Naive B cell (primary cell): ENCODE measurements at regions not wholly inside any gene's neighbourhood (a gene's known extent, or its start where the extent isn't known, plus 50 kb on each side); places are given as distances from the start of the nearest gene placed in this dataset.

ENCODE experiments used
- ATAC-seq, 2 donors: fragments of 150-1000 bp; cut with Tn5 transposase; 2 replicates each; pipeline ENCODE4 v1.10.0; 2021; ENCODE audit warnings: low read depth in 2 of 2, mild to moderate bottlenecking in 2 of 2, moderate library complexity in 2 of 2
- DNase-seq: peaks from one replicate; pipeline ENCODE4 v3.0.0; 2022
- H3K27ac Mint-ChIP-seq, 6 donors: one replicate each; pipeline ENCODE4 v1.8.0; 2020 to 2022; ENCODE audit warnings: mild to moderate bottlenecking in 6 of 6, mixed read lengths in 6 of 6, moderate library complexity in 5 of 6, inconsistent platforms in 2 of 6
- H3K27me3 Mint-ChIP-seq, 3 donors: one replicate each; pipeline ENCODE4 v1.8.0; 2021 to 2022; ENCODE audit warnings: mixed read lengths in 3 of 3, mild to moderate bottlenecking in 1 of 3
- H3K36me3 Mint-ChIP-seq, 2 donors: one replicate each; pipeline ENCODE4 v1.8.0; 2020 to 2022; ENCODE audit warnings: mixed read lengths in 2 of 2, inconsistent platforms in 1 of 2, mild to moderate bottlenecking in 1 of 2
- H3K4me1 Mint-ChIP-seq, 3 donors: one replicate each; pipeline ENCODE4 v1.8.0; 2020 to 2022; ENCODE audit warnings: mixed read lengths in 3 of 3, inconsistent platforms in 1 of 3, mild to moderate bottlenecking in 1 of 3, moderate library complexity in 1 of 3
- H3K4me3 Mint-ChIP-seq, 8 donors: one replicate each; pipeline ENCODE4 v1.8.0; 2020 to 2022; ENCODE audit warnings: mild to moderate bottlenecking in 8 of 8, mixed read lengths in 8 of 8, moderate library complexity in 8 of 8, inconsistent platforms in 2 of 8
- H3K9me3 Mint-ChIP-seq, 7 donors: one replicate each; pipeline ENCODE4 v1.8.0; 2020 to 2022; ENCODE audit warnings: mixed read lengths in 7 of 7, mild to moderate bottlenecking in 5 of 7, inconsistent platforms in 2 of 7, moderate library complexity in 1 of 7

DNA sequence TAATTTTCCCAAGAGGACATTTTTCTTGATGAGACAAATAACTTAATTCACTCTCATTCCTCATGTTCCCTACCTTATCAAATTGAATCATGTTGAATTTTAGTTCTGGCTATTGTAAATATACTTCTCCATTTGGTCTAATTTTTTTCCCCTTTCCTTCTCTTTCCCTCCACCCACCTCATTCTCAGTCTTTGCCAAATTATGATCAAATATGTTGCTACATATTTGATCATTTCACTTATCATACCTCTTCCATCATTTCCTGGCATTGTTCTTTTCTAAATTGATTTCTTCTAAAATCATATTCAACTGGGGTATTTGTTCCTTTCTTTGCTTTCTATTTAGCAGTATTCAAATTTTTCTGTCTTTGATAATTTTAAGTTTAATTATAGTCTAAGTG is 52.3 kb downstream of the HDGFL1 start:
- Mint-ChIP-seq H3K27me3 (no peaks in the 10 kb centered on the region), H3K4me3 (no peak overlapping the region)

GRCh38 chr6:22622351-22622750 is 53.0 kb downstream of the HDGFL1 start:
- Mint-ChIP-seq H3K27ac (no peak overlapping the region), H3K9me3 (peaks cover 9 to 36% (median 11%) of the 10 kb centered on the region in 7 donors), H3K27me3 (no peaks in the 10 kb centered on the region), H3K4me1 (no peaks in the 10 kb centered on the region), H3K36me3 (peaks cover 0 to 8% of the 10 kb centered on the region in 2 donors), H3K4me3 (no peak overlapping the region)
- DNase-seq (no peak), ATAC-seq (no peak)

More for the DNA sequence above, 52.3 kb downstream of the HDGFL1 start:
- Mint-ChIP-seq H3K36me3 (peaks cover 0 to 6% of the 10 kb centered on the region in 2 donors), H3K27ac (no peak overlapping the region), H3K4me1 (no peaks in the 10 kb centered on the region), H3K9me3 (peaks cover 6 to 30% (median 8%) of the 10 kb centered on the region in 7 donors)
- ATAC-seq (no peak), DNase-seq (no peak)

DNA sequence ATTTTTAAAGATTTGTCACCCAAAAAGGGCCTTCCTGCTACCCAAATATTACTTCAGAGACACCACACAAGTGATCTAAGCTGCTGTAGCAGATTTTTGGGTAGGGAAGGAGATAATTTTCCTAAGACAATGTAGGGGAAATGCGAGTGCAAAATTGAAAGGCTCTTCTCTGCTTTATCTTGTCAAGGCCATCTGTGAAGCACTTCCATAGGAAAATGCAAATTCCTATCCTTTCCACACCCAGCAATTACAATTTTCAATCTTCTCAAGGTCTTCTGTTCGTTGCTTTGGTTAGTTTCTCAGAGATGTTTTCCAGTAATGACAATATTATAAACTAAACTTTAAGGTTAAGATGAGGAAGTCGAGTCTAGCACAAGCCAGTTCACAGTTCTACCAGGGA is 53.4 kb downstream of the HDGFL1 start:
- H3K27ac Mint-ChIP-seq: no peak overlapping the region
- peaks cover 0 to 8% of the 10 kb centered on the region in 2 donors for H3K36me3 Mint-ChIP-seq
- H3K4me3 Mint-ChIP-seq: no peak overlapping the region
- H3K4me1 Mint-ChIP-seq: no peaks in the 10 kb centered on the region
- no peaks in the 10 kb centered on the region for H3K27me3 Mint-ChIP-seq
- ATAC-seq (no peak), DNase-seq (no peak)
- H3K9me3 Mint-ChIP-seq: peaks cover 9 to 37% (median 13%) of the 10 kb centered on the region in 7 donors

GRCh38 chr6:22627644-22628043 is 58.3 kb downstream of the HDGFL1 start:
- DNase-seq: no peak
- no peak overlapping the region for H3K4me3 Mint-ChIP-seq

DNA sequence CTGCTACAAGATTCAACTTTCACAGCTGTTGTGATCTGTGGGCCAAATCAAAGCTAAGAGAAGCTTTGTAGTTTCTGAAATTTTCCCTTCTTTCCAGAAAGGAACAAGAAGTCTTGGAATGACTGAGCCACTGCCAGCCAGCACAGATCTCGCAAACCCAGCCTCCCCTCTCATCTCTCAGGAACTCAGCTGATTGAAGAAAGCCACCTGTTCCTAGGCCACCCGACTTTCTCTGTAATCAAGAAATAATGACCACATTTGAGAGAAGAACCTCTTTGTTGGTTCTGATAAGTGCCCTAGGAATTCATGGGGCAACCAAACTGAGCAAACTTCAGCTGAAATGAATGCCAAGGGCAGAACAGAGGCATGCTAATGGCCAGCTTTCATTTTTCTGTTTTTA is 61.7 kb downstream of the HDGFL1 start:
- Mint-ChIP-seq H3K9me3 (peaks cover 5 to 24% (median 8%) of the 10 kb centered on the region in 7 donors), H3K27me3 (no peaks in the 10 kb centered on the region), H3K4me3 (no peak overlapping the region), H3K4me1 (no peaks in the 10 kb centered on the region), H3K36me3 (peaks cover 0 to 8% of the 10 kb centered on the region in 2 donors), H3K27ac (no peak overlapping the region)
- ATAC-seq: no peak
- no peak for DNase-seq

More at GRCh38 chr6:22627644-22628043, 58.3 kb downstream of the HDGFL1 start:
- H3K27me3 Mint-ChIP-seq: no peaks in the 10 kb centered on the region
- H3K36me3 Mint-ChIP-seq: peaks cover 0 to 8% of the 10 kb centered on the region in 2 donors
- H3K9me3 Mint-ChIP-seq: peaks cover 5 to 27% (median 8%) of the 10 kb centered on the region in 7 donors
- no peak overlapping the region for H3K27ac Mint-ChIP-seq
- no peaks in the 10 kb centered on the region for H3K4me1 Mint-ChIP-seq
- no peak for ATAC-seq

DNA sequence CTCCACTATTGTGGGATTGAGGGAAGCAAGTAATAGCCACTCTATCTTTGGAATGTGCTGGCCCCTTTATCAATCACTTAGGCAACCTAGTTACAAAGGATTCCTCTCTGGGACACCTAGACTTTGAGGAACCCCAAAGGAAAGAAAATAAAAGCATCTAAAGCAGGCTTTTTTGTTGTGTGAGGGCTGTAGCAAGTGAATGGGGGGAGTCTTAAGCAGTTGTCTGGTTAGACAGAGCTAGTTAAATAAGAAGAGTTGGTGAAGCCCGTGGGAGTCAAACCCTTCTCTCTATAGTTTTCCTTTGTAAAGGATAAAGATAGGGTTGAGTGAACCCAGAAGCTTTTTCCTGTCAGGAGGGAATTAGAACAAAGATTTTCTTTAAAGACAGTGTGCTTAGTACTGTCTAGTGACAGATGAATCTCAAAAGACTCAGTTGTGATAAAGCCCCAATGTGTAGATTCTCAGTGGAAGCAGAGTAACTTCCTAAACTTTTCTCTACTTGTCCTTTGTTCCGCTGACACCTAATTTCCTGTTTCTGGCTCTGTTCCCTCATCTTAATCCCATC is 63.3 kb downstream of the HDGFL1 start:
- Mint-ChIP-seq H3K4me3 (no peak overlapping the region), H3K27ac (no peak overlapping the region), H3K36me3 (no peaks in the 10 kb centered on the region), H3K9me3 (peaks cover 0 to 8% (median 1%) of the 10 kb centered on the region in 7 donors), H3K27me3 (no peaks in the 10 kb centered on the region), H3K4me1 (no peaks in the 10 kb centered on the region)
- ATAC-seq: no peak
- no peak for DNase-seq

DNA sequence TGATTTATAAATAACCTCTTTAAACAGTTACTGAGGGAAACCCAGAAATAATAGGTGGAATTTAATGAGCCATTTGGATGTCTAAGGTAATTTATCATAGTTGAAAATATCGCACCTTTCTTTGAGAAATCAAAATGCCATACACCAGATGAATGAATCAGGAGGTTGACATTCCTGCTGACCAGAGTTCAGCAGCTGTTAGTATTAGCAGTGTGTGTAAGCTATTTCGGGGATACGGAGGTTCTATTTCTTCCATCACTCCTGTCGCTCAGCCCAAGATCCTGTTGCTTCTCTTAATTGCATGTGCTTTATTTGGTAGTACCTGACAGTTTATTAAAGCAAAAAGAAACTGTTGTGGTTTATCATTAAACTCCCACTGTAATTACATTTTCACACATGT is 67.1 kb downstream of the HDGFL1 start:
- no peak for ATAC-seq
- DNase-seq: no peak
- Mint-ChIP-seq H3K4me3 (no peak overlapping the region), H3K36me3 (no peaks in the 10 kb centered on the region), H3K27me3 (no peaks in the 10 kb centered on the region), H3K27ac (no peak overlapping the region), H3K4me1 (no peaks in the 10 kb centered on the region), H3K9me3 (peaks cover 0 to 1% (median 0%) of the 10 kb centered on the region in 7 donors)

DNA sequence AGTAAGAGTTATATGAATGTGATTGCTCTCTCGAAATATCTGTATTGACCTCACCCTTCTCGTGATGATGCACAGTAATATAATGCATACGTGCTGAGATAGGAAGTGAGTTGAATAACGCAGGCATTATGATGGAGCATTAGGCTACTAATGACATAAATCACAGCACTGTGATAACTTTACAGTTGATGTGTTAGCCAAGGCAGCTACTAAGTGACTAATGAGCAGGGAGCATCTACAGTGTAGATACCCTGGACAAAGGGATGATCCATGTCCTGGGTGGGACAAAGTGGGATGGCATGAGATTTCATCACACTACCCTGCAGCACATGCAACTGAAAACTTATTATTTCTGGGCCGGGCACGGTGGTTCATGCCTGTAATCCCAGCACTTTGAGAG is 68.4 kb downstream of the HDGFL1 start:
- Mint-ChIP-seq H3K27me3 (no peaks in the 10 kb centered on the region), H3K27ac (peak overlapping the region in 1 of 6 donors; percentile 55), H3K4me1 (no peaks in the 10 kb centered on the region), H3K36me3 (no peaks in the 10 kb centered on the region), H3K4me3 (no peak overlapping the region), H3K9me3 (peaks cover 0 to 1% (median 0%) of the 10 kb centered on the region in 7 donors)
- no peak for ATAC-seq
- DNase-seq: no peak

DNA sequence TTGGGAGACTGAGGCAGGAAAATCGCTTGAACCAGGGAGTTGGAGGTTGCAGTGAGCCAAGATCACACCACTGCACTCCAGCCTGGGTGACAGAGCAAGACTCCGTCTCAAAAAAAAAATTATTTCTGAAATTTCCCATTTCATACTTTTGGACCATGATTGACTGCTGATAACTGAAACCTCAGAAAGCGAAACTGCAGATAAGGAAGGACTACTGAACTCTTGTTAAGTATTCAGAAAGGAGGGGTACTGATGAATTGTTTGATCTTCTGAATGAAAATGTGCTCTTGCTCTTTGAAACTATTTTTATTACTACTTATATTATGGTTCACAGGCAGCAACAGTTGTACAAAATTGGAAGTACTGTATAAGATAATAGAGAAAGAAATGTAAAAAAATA is 69.0 kb downstream of the HDGFL1 start:
- no peaks in the 10 kb centered on the region for H3K4me1 Mint-ChIP-seq
- DNase-seq (no peak), ATAC-seq (no peak)
- no peak overlapping the region for H3K4me3 Mint-ChIP-seq
- peaks cover 0 to 1% (median 0%) of the 10 kb centered on the region in 7 donors for H3K9me3 Mint-ChIP-seq
- H3K36me3 Mint-ChIP-seq: no peaks in the 10 kb centered on the region
- H3K27me3 Mint-ChIP-seq: no peaks in the 10 kb centered on the region
- H3K27ac Mint-ChIP-seq: no peak overlapping the region

GRCh38 chr6:22642254-22642653 is 72.9 kb downstream of the HDGFL1 start:
- ATAC-seq: no peak
- H3K27ac Mint-ChIP-seq: no peak overlapping the region

DNA sequence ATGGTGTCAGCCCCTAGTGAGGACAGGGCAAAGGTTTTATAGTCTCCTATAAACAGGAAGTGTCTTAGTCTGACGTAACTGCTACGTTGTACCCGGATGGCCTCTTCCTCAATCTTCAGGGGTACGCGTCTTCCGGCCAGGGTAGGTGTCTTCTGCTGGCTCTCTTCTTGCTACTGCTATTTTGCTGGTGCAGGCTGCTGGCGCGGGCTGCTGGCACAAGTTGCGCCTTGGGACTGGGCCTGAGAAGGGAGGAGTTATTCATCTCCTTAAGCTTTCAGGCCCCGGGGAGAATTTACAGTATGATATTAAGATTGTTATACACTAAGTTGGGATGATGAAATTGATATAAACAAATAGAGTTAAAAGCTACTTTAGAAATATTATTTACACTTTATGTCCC is 74.4 kb downstream of the HDGFL1 start:
- ATAC-seq (no peak), DNase-seq (no peak)
- Mint-ChIP-seq H3K27me3 (no peaks in the 10 kb centered on the region), H3K36me3 (no peaks in the 10 kb centered on the region), H3K9me3 (no peaks in the 10 kb centered on the region), H3K4me3 (no peak overlapping the region), H3K27ac (peak overlapping the region in 1 of 6 donors; percentile 49), H3K4me1 (no peaks in the 10 kb centered on the region)

More at GRCh38 chr6:22642254-22642653, 72.9 kb downstream of the HDGFL1 start:
- Mint-ChIP-seq H3K9me3 (no peaks in the 10 kb centered on the region), H3K27me3 (no peaks in the 10 kb centered on the region), H3K4me3 (no peak overlapping the region), H3K4me1 (no peaks in the 10 kb centered on the region), H3K36me3 (no peaks in the 10 kb centered on the region)
- no peak for DNase-seq

DNA sequence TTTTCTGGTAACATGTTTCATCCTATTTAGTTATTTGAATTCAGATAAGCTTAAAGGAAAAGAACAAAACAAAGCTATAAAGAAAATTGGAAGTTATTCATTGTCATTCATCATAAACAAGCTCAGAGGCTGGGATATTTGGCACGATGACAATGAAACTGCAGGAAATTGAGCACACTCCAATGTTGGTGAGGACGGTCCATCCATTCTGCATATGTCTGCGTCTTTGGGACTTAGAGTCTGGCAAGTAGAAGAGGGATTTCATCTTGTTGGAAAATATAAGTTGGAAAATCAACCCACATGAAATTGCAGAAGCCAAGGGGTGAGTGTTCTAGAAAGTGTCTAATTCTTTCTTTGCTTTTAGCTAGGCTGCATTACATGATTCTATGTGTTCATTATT is 78.4 kb downstream of the HDGFL1 start:
- ATAC-seq: no peak
- Mint-ChIP-seq H3K27ac (no peak overlapping the region), H3K27me3 (no peaks in the 10 kb centered on the region), H3K9me3 (no peaks in the 10 kb centered on the region), H3K36me3 (no peaks in the 10 kb centered on the region), H3K4me3 (no peak overlapping the region), H3K4me1 (no peaks in the 10 kb centered on the region)
- no peak for DNase-seq

DNA sequence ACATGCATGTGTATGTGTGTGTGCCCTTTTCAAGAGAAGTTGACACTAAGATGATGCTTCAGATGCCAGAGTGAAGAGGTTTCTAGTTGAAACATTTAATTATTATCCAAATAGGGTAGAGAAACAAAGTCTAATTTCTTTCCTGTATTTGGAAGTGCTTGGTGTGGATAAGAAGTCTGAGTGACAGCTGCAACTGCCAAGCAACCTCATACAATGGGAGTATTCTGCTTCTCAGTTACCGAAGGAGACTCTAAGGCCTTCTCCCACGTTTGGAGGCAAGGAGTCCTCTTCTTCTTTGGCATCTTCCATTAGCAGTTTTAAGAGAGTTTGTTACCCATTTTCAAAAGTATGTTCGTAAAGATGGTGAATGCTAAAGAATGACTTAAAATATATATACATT is 82.4 kb downstream of the HDGFL1 start:
- Mint-ChIP-seq H3K36me3 (no peaks in the 10 kb centered on the region), H3K9me3 (no peaks in the 10 kb centered on the region), H3K27me3 (no peaks in the 10 kb centered on the region), H3K27ac (no peak overlapping the region), H3K4me1 (no peaks in the 10 kb centered on the region), H3K4me3 (no peak overlapping the region)
- ATAC-seq (no peak), DNase-seq (no peak)

DNA sequence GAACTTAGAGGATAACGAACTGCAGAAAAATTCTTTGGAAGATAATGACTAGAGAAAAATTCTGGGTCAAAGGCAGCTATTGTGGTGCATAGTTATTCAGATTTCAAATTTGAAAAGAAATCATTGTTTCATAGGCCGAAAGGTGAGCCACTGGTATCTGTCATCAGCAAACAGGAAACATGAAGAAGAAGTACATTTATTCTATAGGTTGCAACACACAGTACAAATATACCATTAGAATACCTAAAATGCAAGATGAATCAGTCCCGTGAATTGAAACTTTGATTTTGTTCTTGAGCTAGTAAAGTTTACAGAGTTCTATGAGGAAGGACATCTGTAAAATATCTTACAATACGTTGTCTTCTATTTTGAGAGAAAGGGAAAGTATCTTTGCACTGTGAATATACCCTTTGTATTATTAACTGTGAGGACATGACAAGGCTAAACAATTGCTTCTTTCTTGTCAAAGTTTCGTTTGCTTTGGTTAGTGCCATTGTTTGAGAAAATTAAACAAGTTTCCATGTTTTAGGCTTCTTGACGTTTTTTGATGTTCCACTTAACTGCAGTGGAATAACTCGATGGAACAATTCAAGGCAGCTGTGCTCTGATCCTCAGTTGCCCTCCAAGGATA is 84.7 kb downstream of the HDGFL1 start:
- Mint-ChIP-seq H3K27ac (no peak overlapping the region), H3K36me3 (no peaks in the 10 kb centered on the region), H3K27me3 (no peaks in the 10 kb centered on the region), H3K4me3 (no peak overlapping the region), H3K9me3 (no peaks in the 10 kb centered on the region), H3K4me1 (peaks cover 4 to 16% (median 8%) of the 10 kb centered on the region in 3 donors)
- DNase-seq (no peak), ATAC-seq (no peak)
